ENCODE measurements at regions not wholly inside any gene's neighbourhood (a gene's known extent, or its start where the extent isn't known, plus 50 kb on each side); places are given as distances from the start of the nearest gene placed in this dataset.

DNA sequence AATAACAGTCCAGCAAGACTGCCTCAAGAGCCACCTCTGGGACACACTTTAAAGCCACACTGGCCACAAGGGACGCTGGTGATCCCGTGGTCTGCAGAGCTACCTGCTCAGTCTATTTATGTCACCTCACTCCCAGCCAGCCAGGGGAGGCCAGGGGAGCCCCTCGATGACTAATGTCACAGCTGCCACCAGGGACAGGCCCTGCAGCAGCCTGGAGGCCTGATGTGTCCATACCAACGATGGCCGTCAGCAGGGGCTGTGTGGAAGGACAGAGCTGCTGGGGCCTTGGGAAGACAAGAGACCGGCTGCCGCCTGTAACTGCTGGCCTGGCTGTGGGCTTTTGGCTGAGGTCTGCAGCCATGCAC lies 71.0 kb downstream of the SIK1 start:
- H3K36me3 Mint-ChIP-seq, result no peaks in the 10 kb centered on the region
- H3K4me1 ChIP-seq, result no peaks in the 10 kb centered on the region
- no peak overlapping the region for H3K27ac Mint-ChIP-seq
- H3K27me3 Mint-ChIP-seq (ENCODE audit: insufficient read depth, low read depth), result peaks cover 12% of the 10 kb centered on the region
- no peaks in the 10 kb centered on the region for H3K9me3 Mint-ChIP-seq
- H3K36me3 ChIP-seq, result no peaks in the 10 kb centered on the region
- H3K27me3 ChIP-seq, result no peaks in the 10 kb centered on the region
- no peaks in the 10 kb centered on the region for H3K79me2 ChIP-seq (ENCODE audit: low read depth)
- H4K20me1 ChIP-seq (ENCODE audit: low read depth), result no peaks in the 10 kb centered on the region
- TF ChIP-seq EZH2phosphoT487 (IDR thresholded peaks at IDR 0.05) (no peak), EZH2 (IDR thresholded peaks at IDR 0.05) (no peak)
- TF ChIP-seq, protein P1, sequence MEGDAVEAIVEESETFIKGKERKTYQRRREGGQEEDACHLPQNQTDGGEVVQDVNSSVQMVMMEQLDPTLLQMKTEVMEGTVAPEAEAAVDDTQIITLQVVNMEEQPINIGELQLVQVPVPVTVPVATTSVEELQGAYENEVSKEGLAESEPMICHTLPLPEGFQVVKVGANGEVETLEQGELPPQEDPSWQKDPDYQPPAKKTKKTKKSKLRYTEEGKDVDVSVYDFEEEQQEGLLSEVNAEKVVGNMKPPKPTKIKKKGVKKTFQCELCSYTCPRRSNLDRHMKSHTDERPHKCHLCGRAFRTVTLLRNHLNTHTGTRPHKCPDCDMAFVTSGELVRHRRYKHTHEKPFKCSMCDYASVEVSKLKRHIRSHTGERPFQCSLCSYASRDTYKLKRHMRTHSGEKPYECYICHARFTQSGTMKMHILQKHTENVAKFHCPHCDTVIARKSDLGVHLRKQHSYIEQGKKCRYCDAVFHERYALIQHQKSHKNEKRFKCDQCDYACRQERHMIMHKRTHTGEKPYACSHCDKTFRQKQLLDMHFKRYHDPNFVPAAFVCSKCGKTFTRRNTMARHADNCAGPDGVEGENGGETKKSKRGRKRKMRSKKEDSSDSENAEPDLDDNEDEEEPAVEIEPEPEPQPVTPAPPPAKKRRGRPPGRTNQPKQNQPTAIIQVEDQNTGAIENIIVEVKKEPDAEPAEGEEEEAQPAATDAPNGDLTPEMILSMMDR (IDR thresholded peaks at IDR 0.05), result peak; percentile 17
- no peak overlapping the region for H3K4me2 ChIP-seq
- no peak overlapping the region for H3K27ac ChIP-seq
- no peak overlapping the region for H3K9ac ChIP-seq
- no peak for DNase-seq (ENCODE audit: low spot score)
- no peak overlapping the region for H3K4me3 Mint-ChIP-seq
- no peaks in the 10 kb centered on the region for H3K9me3 ChIP-seq (ENCODE audit: low read depth)
- no peak overlapping the region for H3K4me3 ChIP-seq
- H3K4me1 Mint-ChIP-seq, result peaks cover 44% of the 10 kb centered on the region
- no peak overlapping the region for H2AFZ ChIP-seq (replicated peaks)
- H3F3A ChIP-seq (ENCODE audit: low read depth), result no peaks in the 10 kb centered on the region

DNA sequence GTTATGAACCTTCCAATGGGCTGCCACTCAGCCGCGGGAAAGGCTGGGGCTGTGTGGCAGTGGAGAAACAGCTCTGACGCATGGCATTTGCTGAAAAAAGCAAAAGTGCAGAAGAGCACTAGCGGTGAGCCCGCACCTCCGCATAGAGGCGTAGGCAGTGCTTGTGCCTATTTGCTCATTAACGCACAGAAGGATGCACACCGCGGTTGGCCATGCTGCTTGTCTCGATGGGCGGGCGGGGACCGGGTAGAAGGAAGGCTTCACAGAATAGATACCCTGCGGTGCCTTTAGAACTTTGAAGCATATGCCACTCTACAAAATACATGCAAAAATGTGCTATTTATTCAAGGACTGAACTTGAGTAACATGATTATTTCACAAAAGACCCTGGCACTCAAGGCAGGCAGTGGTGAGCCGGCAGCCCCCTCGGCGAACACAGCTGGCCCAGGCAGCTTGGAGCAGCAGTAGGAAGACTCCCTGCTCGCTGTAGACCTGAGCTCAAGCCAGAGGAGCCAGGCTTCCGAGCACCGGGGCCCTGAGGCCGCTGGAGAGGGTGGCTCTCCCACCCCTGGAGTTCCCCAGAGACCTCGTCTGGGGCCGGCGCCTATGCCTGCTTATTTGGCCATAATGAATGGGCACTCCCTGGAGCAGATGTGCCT lies 71.5 kb downstream of the SIK1 start:
- TF ChIP-seq, protein P1 (IDR thresholded peaks at IDR 0.05), result no peak
- no peak for TF ChIP-seq EZH2 (IDR thresholded peaks at IDR 0.05)
- no peak for TF ChIP-seq EZH2phosphoT487 (IDR thresholded peaks at IDR 0.05)
- H3K79me2 ChIP-seq (ENCODE audit: low read depth), result no peaks in the 10 kb centered on the region
- no peaks in the 10 kb centered on the region for H4K20me1 ChIP-seq (ENCODE audit: low read depth)
- no peaks in the 10 kb centered on the region for H3F3A ChIP-seq (ENCODE audit: low read depth)
- Mint-ChIP-seq H3K9me3 (no peaks in the 10 kb centered on the region), H3K4me3 (no peak overlapping the region), H3K36me3 (no peaks in the 10 kb centered on the region), H3K4me1 (peaks cover 42% of the 10 kb centered on the region), H3K27me3 (ENCODE audit: insufficient read depth, low read depth) (peaks cover 12% of the 10 kb centered on the region), H3K27ac (no peak overlapping the region)
- no peak overlapping the region for H3K9ac ChIP-seq
- H3K9me3 ChIP-seq (ENCODE audit: low read depth), result no peaks in the 10 kb centered on the region
- H3K27me3 ChIP-seq, result no peaks in the 10 kb centered on the region
- no peaks in the 10 kb centered on the region for H3K36me3 ChIP-seq
- no peak overlapping the region for H3K4me3 ChIP-seq
- DNase-seq (ENCODE audit: low spot score), result no peak
- no peak overlapping the region for H2AFZ ChIP-seq (replicated peaks)
- H3K27ac ChIP-seq, result no peak overlapping the region
- H3K4me2 ChIP-seq, result no peak overlapping the region
- H3K4me1 ChIP-seq, result no peaks in the 10 kb centered on the region

DNA sequence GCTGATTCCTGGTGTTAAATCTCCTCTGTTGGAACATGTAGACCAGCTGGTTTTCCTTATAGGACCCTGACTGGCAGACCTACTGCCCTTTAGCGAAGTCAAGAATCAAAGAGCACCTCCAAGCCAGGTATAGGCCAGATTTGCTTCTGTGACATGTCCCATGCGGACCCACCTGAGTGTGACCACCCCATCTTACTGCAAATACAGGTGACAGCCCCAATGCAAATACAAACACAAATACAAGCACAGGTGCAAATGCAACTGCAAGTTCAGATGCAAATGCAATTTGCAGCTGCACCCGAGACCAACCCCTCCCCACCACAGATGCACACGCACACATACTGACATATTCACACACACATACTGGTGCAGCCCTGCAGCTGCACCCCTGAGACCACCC lies 72.3 kb downstream of the SIK1 start:
- Histone ChIP-seq H3K79me2 (ENCODE audit: low read depth) (no peaks in the 10 kb centered on the region), H2AFZ (replicated peaks) (no peak overlapping the region), H3K4me3 (no peak overlapping the region), H3K9me3 (ENCODE audit: low read depth) (no peaks in the 10 kb centered on the region), H4K20me1 (ENCODE audit: low read depth) (no peaks in the 10 kb centered on the region), H3K9ac (no peak overlapping the region), H3F3A (ENCODE audit: low read depth) (no peaks in the 10 kb centered on the region), H3K27me3 (no peaks in the 10 kb centered on the region), H3K27ac (no peak overlapping the region), H3K4me1 (no peaks in the 10 kb centered on the region), H3K36me3 (no peaks in the 10 kb centered on the region), H3K4me2 (no peak overlapping the region)
- H3K36me3 Mint-ChIP-seq, result no peaks in the 10 kb centered on the region
- H3K27me3 Mint-ChIP-seq (ENCODE audit: insufficient read depth, low read depth), result peaks cover 14% of the 10 kb centered on the region
- peak overlapping the region; percentile 85 for H3K27ac Mint-ChIP-seq
- no peak for DNase-seq (ENCODE audit: low spot score)
- TF ChIP-seq, protein P1 (IDR thresholded peaks at IDR 0.05), result no peak
- no peak for TF ChIP-seq EZH2 (IDR thresholded peaks at IDR 0.05)
- no peak for TF ChIP-seq EZH2phosphoT487 (IDR thresholded peaks at IDR 0.05)
- H3K4me1 Mint-ChIP-seq, result peaks cover 42% of the 10 kb centered on the region
- H3K4me3 Mint-ChIP-seq, result no peak overlapping the region
- H3K9me3 Mint-ChIP-seq, result no peaks in the 10 kb centered on the region
